H1 (cell line): ENCODE measurements at regions not wholly inside any gene's neighbourhood (a gene's known extent, or its start where the extent isn't known, plus 50 kb on each side); places are given as distances from the start of the nearest gene placed in this dataset.

Experiments
- BCL11A ChIP-seq, 2 experiments: IDR thresholded peaks; one replicate each; pipeline ENCODE4 v1.6.1; 2011; ENCODE audit warnings: low read depth in 2 of 2, low read length in 2 of 2, mild to moderate bottlenecking in 2 of 2
- CREB1 ChIP-seq: IDR thresholded peaks from 2 replicates; pipeline ENCODE4 v1.6.1; 2012; ENCODE audit warnings: inconsistent platforms
- EGR1 ChIP-seq: IDR thresholded peaks from 2 replicates; pipeline ENCODE4 v1.6.1; 2011; ENCODE audit warnings: low read depth, low read length, borderline replicate concordance
- KDM1A ChIP-seq: fragments of 200-600, 300-600 bp; sonication (generic); IDR thresholded peaks from 2 replicates; pipeline ENCODE4 v1.7.1; 2016; ENCODE audit warnings: mild to moderate bottlenecking, low read length, borderline replicate concordance

DNA sequence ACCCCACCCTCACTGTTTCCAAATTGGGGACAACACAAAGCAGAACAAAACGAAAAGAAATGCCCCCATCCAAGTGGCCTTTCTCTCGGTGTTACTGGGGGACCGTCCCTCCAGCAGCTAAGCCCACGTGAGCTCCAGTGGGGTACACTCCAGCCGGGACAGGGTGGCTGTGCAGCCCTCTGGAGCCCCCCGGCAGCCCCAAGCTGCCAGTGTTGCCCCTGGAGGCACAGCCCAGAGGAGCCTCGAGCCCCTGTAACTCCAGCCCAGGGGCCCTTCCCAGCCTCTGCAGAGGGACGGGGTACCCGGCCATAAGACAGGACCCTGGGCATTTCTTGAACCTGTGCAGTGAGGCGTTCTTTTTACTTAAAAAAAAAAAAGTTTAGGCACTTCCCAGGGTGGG lies 124.5 kb upstream of the KCTD7 start (continued):
- no peak for TF ChIP-seq EGR1
- no peak for TF ChIP-seq CREB1
- TF ChIP-seq KDM1A, result no peak
- no peak for TF ChIP-seq BCL11A (IDR thresholded peaks at IDR 0.05; ENCODE audit: low read depth in 2 of 2, low read length in 2 of 2)
- TF ChIP-seq, all 59 proteins: peak for 0
